ENCODE measurements at regions not wholly inside any gene's neighbourhood (a gene's known extent, or its start where the extent isn't known, plus 50 kb on each side); places are given as distances from the start of the nearest gene placed in this dataset.

DNA sequence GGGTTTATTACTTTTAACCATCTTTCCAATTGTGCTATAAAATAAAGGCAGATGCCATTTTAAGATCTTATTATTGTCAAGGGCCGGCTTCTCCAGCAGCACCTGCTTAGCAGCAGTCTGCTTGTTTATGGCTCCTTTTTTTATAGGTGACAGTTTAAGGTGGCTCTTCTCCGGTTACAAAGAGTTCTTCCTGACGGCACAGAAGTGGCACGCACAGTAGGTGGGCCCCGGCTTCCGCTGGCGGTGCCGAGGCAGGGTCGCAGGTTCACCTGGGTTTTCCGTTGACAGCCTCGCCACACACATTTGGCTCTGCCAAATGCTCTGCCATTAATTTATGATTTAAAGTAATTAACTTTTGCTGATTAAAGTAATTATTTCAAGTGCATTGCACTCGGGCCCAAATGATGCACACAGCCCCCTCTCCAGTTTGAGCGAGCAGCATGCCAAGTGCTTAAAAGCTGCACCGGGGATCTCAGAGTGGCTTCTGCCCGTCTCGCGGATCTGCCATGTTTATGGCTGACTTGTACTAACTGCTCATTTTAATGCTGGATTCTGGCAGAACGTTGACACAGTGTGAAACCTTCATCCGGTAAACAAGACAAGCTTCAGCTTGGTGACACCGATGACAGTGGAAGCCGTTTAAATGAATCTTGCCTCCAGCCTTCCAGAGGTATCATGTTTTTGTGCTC lies 355.1 kb upstream of the MKI67 start:
- TF ChIP-seq, protein P1, sequence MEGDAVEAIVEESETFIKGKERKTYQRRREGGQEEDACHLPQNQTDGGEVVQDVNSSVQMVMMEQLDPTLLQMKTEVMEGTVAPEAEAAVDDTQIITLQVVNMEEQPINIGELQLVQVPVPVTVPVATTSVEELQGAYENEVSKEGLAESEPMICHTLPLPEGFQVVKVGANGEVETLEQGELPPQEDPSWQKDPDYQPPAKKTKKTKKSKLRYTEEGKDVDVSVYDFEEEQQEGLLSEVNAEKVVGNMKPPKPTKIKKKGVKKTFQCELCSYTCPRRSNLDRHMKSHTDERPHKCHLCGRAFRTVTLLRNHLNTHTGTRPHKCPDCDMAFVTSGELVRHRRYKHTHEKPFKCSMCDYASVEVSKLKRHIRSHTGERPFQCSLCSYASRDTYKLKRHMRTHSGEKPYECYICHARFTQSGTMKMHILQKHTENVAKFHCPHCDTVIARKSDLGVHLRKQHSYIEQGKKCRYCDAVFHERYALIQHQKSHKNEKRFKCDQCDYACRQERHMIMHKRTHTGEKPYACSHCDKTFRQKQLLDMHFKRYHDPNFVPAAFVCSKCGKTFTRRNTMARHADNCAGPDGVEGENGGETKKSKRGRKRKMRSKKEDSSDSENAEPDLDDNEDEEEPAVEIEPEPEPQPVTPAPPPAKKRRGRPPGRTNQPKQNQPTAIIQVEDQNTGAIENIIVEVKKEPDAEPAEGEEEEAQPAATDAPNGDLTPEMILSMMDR (IDR thresholded peaks at IDR 0.05): no peak
- no peak for TF ChIP-seq POLR2A (IDR thresholded peaks at IDR 0.05)
- Histone ChIP-seq H3K4me1 (no peaks in the 10 kb centered on the region), H3K27me3 (no peaks in the 10 kb centered on the region), H3K36me3 (no peaks in the 10 kb centered on the region), H3K9me3 (no peaks in the 10 kb centered on the region), H3K4me3 (no peak overlapping the region), H3K27ac (no peak overlapping the region)
- DNase-seq: no peak
- intact Hi-C loops (cut with DNase I): no loop called here
- WGBS, 2 donors: 51 to 68% methylated on average over 16 to 17 of the region's 21 CpGs

DNA sequence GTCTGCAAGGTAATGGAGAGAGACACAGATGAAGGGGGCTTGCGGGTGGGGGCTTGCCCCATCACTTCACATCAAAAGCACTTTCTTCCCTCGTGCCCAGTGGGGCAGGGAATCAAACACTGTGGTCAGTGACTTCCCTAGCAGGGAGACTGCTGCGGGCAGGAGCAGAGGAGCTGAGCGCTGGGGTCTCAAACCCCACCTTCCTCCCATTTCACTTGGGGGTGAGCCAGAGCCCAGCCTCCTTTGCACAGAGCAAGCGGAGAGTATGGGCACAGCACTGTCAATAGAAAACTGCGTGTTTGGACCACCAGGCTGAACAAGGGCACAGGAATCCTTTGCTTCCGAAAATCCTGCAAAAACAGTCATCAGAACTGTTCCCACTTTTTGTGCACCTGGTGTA lies 355.8 kb upstream of the MKI67 start:
- WGBS, 2 donors: 63 to 68% methylated on average over 2 to 5 of the region's 7 CpGs
- intact Hi-C loops (cut with DNase I): no loop called here

DNA sequence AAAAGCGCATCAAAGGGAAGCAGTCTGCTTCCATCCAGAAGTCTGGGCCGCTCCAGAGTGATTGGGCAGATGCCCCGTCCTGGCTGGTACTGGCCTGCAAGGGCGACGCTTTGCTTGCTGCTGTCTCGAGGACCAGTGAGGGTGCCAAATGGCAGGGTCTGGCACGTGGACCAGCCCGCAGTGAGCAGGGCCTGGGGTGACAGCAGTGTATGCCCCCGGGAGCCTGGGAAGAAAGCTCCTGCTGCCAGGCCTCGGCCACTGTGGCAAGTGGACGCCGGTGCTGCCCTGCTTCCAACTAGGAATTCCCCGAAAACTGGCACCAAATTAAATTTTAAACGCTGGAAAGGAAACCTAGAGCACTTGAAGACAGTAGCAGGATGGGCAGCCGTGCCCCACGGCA lies 357.0 kb upstream of the MKI67 start:
- DNase-seq: no peak

More for the DNA sequence above, 355.8 kb upstream of the MKI67 start:
- H3K27ac ChIP-seq: no peak overlapping the region
- no peaks in the 10 kb centered on the region for H3K9me3 ChIP-seq
- TF ChIP-seq, protein P1 (IDR thresholded peaks at IDR 0.05): no peak
- TF ChIP-seq POLR2A (IDR thresholded peaks at IDR 0.05): no peak
- H3K4me3 ChIP-seq: no peak overlapping the region
- H3K36me3 ChIP-seq: no peaks in the 10 kb centered on the region
- H3K4me1 ChIP-seq: no peaks in the 10 kb centered on the region
- no peak for DNase-seq
- H3K27me3 ChIP-seq: no peaks in the 10 kb centered on the region

DNA sequence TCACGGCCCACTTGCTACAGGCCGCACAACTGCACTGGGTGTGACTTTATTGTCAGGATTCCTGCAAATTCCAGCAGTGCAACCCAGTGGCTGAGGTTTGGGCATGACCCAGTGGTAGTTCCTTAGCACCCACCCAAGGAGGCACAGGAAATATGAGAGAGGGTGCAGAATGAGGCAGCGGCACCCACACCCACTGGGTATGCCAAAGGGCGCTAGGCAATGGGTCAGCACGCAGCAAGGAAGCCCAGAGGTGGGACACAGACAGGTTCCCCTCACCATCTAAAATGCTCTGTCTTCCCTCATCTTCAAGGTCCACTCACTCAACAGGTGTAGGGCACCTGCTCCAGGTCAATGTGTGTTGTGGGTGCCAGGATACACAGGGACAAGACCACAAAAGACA lies 357.8 kb upstream of the MKI67 start:
- no peak overlapping the region for H3K27ac ChIP-seq
- TF ChIP-seq, protein P1 (IDR thresholded peaks at IDR 0.05): no peak
- TF ChIP-seq POLR2A (IDR thresholded peaks at IDR 0.05): no peak
- WGBS, 2 donors: 77 to 81% methylated on average over 4 to 5 of the region's 5 CpGs
- intact Hi-C loops (cut with DNase I): no loop called here
- H3K36me3 ChIP-seq: no peaks in the 10 kb centered on the region
- H3K4me1 ChIP-seq: no peaks in the 10 kb centered on the region
- no peaks in the 10 kb centered on the region for H3K9me3 ChIP-seq
- H3K4me3 ChIP-seq: no peak overlapping the region
- H3K27me3 ChIP-seq: no peaks in the 10 kb centered on the region
- no peak for DNase-seq

More for the DNA sequence above, 357.0 kb upstream of the MKI67 start:
- intact Hi-C loops (cut with DNase I): no loop called here
- H3K27ac ChIP-seq: no peak overlapping the region
- H3K27me3 ChIP-seq: no peaks in the 10 kb centered on the region
- H3K4me1 ChIP-seq: no peaks in the 10 kb centered on the region
- no peaks in the 10 kb centered on the region for H3K36me3 ChIP-seq
- TF ChIP-seq POLR2A (IDR thresholded peaks at IDR 0.05): no peak
- TF ChIP-seq, protein P1 (IDR thresholded peaks at IDR 0.05): no peak
- WGBS, 2 donors: 70 to 79% methylated on average over 2 to 16 of the region's 16 CpGs
- H3K9me3 ChIP-seq: no peaks in the 10 kb centered on the region
- no peak overlapping the region for H3K4me3 ChIP-seq

DNA sequence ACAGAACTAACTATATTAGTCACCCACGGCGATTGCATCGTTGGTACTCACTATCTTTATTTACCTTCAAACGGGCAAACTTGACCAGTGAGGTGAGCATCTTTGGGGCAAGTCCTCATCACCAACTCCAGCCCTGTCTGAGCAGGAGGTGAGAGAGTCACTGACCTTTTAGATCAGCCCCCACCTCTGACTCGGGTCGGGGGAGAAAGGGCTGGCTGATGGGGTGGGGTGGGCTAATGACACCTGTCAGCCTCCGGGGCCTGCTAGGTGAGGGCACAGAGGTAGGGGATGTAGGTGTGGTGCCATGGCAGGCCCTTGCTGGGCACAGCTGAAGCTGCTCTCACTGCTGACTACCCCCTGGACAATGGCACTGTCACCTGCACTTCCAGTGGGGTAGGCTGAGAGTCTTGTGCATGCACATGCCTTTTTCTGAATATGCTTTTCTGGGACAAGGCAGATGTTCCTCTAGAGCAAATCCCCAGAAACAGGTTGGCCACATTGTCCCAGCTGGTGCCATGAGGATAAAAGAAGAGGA lies 359.5 kb upstream of the MKI67 start:
- TF ChIP-seq, protein P1 (IDR thresholded peaks at IDR 0.05): no peak
- no peak for TF ChIP-seq POLR2A (IDR thresholded peaks at IDR 0.05)
- H3K36me3 ChIP-seq: no peaks in the 10 kb centered on the region
- H3K9me3 ChIP-seq: peaks cover 0 to 12% (median 0%) of the 10 kb centered on the region in 3 donors
- no peak overlapping the region for H3K27ac ChIP-seq
- no peak for DNase-seq
- H3K27me3 ChIP-seq: no peaks in the 10 kb centered on the region
- 62 to 76% methylated on average over 5 to 7 of the region's 7 CpGs for WGBS, 2 donors
- intact Hi-C loops (cut with DNase I): no loop called here
- no peaks in the 10 kb centered on the region for H3K4me1 ChIP-seq
- H3K4me3 ChIP-seq: no peak overlapping the region
